HG03066 (cell line): ENCODE measurements at regions not wholly inside any gene's neighbourhood (a gene's known extent, or its start where the extent isn't known, plus 50 kb on each side); places are given as distances from the start of the nearest gene placed in this dataset.

Experiments used
- ATAC-seq: cut with Tn5 transposase; IDR thresholded peaks from one replicate; pipeline ENCODE4 v1.9.1; 2021; ENCODE audit warnings: low read depth; ENCODE audit not compliant: unreplicated experiment

- no peak for ATAC-seq
Measured at GRCh38 chr20:11718474-11719094, 199.1 kb upstream of the BTBD3 start.

DNA sequence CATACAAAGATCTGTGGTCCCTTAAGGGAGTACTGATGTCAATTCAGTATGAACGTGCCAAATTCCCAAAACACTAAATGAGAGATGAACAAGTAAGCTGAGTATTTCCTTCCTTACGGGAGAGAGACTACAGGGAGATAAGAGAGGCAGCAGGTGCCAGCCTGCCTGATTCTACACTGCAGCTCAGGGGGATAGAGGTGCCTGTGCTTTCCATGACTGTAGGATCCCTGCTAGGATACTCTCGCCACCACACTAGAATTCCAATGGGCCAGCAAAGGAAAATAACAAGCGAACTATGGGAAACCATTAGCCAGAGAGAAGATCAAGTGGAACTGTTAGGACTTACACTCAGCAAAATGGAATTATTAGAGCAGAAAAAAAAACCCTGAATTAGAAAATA, 198.5 kb upstream of the BTBD3 start:
- no peak for ATAC-seq

- ATAC-seq, result no peak
Measured at GRCh38 chr20:11721411-11721810, 196.3 kb upstream of the BTBD3 start.

GRCh38 chr20:11724097-11724496, 193.6 kb upstream of the BTBD3 start:
- no peak for ATAC-seq

DNA sequence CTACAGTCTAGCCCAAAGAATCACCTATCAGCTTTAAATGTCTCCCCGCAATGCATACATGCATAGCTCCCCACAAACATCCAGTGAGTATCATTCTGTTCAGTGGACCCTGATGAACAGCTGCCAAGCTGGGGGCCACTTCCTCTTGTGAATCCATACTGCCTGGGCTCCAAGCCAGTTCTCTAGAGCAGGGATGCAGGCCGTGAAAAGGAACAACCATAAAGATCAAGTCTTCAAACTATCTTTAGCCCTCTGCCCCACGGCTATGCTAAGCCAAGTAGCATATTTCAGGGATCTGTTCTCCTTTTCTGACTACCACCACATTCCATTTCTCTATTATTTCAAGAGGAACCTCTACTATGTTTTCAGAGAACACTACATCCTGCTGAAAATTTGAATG, 191.7 kb upstream of the BTBD3 start:
- ATAC-seq, result no peak

DNA sequence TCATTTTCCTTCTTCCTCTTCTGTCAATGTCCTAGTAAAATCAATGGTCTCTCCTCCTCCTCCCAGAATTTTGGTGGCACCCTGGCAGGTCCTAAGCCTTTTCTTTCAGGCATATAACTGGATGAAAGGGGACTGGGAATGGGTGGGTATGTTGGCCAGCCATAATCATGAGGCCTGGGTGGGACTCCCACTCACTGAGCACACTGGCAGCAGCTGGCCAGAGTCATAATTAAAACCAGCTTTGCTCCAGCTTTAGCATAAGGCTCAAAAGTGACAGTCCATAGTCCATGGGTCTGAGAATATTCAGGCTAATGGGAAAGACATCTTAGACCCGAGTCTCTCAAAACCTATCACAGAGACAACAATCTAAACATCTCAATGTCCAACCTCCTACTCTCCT, 190.0 kb upstream of the BTBD3 start:
- no peak for ATAC-seq

DNA sequence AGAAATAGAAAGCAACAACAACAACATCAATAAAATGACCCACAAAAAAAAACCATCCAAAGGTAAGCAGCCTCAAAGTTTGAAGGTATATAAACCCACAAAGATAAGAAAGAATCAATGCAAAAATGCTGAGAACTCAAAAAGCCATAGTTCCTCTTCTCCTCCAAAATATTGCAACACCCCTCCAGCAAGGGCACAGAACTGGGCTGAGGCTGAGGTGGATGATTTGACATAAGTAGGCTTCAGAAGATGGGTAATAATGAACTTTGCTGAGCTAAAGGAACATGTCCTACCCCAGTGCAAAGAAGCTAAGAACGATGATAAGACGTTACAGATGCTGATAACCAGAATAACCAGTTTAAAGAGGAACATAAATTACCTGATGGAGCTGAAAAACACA, 188.8 kb upstream of the BTBD3 start:
- no peak for ATAC-seq

DNA sequence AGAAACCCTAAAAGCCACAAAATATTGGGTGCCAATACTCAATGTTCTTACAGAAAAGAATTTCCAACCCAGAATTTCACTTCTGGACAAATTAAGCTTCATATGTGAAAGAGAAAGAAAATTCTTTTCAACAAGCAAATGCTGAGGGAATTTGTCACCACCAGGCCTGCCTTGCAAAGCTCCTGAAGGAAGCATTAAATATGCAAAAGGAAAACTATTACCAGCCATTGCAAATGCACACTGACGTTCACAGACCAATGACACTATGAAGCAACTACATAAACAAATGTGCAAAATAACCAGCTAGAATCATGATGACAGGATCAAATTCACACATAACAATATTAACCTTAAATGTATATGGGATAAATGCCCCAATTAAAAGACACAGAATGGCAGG, 187.9 kb upstream of the BTBD3 start:
- no peak for ATAC-seq

DNA sequence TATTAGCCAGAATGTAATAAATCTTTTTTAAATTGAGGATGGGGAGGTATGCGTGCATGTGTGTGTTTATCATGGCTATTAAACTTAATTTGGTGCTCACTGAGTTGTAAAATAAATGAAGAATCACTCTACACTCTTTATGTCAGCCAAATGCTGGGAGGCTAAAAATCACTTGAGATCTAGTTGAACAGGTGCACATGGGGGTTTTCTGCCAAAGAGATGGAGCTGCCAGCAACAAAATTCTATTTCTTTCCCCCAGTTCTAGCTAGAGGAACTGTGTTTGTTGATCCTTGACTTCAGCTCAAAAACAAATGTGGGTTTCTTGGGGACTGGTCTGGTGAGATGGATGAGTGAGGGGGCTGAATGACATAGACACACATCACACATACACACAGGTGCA, 183.3 kb upstream of the BTBD3 start:
- ATAC-seq, result no peak

DNA sequence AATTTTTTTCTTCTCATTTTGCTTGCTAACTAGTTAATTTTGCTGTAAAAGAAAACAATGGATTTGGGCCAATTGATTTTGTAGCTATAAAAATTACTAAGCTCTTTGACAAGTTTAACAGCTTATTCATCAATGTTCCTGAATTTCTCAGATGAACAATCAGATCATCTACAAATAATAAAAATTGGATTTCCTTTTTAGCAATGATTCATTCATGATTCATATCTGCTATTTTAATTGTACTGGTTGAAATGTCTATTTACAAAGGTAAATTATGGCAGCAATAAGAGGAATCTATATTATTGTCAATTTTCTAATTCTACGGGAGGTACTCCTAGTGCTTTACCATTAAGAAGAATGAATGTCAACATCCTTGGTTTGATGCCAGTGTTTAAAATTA, 178.8 kb upstream of the BTBD3 start:
- ATAC-seq, result no peak

- ATAC-seq, result no peak
Measured at GRCh38 chr20:11740975-11741374, 176.7 kb upstream of the BTBD3 start.

DNA sequence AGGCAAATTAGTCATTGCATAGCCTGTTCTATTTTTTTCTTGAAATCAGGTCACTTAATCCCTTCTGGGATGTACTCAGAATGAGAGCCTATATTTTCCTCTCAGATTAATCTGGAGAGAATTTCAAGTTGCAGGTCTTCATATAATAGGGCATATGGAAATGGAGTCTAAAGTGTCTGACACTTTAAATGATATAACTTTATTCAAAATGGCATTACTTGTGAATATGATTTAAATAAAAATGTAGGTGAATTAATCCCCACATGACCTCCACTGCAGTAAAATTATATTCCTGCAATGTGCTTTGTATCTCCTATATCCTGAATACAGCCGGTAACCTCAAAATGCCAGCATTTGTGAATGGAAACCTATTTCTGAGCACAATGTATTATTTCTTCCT, 172.5 kb upstream of the BTBD3 start:
- ATAC-seq, result no peak

DNA sequence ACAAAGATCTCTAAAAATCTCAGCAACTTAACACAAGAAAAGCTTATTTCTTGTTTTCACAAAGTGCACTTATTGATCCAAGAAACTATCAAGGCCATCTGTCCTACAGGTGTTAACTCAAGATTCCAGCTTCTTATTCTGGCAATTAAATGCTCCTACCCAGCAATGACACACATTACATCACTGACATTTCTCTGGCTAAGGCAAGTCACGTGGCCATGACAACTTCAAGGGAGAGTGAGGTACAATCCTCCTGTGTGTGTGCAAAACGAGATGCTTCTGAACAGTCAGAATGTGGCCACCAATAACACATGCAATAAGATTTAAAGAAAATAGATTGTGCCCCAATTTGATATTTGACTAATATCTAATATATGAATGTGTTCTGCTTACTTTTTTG, 169.3 kb upstream of the BTBD3 start:
- ATAC-seq, result no peak

- ATAC-seq, result no peak
Measured at GRCh38 chr20:11752336-11752735, 165.4 kb upstream of the BTBD3 start.

- no peak for ATAC-seq
Measured at GRCh38 chr20:11753155-11753554, 164.5 kb upstream of the BTBD3 start.

DNA sequence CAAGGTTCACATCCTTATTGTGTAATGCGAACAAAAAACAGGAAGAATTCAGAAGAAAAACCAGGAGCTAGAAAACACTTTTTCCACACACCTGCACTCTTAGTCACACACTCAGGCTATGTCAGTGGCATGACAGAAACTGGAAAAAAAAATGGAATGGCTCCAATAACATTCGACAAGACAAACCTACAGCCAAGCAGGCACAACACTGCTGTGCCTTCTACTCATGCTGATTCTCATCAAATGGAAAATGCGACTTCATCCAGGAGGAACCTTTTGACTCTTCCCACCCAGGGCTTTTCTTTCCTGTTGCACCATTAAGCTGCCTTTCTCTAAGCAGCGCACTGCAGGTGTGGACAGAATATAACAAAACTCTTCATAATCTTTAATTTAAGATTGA, 163.2 kb upstream of the BTBD3 start:
- no peak for ATAC-seq

DNA sequence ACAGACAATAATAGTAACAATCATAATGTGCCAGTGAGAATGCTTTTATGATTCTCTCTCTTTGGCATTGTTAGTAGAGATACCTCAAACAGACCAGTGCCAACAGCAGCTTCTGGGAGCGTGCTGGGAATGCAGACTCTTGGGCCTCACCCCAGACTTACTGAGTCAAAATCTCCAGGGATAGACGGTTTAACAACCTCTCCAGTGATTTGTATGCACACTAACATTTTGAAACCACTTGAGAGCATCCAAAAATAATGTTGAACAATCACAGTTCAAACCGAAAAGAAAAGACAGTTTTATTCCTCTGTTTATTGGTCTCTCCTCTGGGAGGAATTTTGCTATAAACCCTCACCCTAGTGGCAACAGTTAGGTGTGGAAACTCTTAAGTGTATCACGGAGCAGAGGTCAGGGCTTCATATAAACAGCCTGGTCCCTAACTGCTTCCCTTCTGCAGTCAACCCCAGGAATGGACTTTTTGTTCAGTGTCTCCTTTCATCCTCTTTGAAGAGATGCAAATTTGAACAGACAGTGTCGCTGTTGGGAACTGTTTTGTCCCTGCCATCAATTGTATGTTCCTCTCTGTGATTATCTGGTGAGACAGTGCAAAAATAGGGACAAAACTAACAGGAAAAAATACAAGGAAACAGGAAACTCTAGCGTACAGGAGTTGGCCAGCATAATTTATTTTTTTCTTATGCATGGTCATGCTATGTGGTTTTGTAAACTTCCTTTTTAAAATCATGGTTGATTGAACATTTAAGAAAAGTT, 162.4 kb upstream of the BTBD3 start:
- ATAC-seq, result no peak

DNA sequence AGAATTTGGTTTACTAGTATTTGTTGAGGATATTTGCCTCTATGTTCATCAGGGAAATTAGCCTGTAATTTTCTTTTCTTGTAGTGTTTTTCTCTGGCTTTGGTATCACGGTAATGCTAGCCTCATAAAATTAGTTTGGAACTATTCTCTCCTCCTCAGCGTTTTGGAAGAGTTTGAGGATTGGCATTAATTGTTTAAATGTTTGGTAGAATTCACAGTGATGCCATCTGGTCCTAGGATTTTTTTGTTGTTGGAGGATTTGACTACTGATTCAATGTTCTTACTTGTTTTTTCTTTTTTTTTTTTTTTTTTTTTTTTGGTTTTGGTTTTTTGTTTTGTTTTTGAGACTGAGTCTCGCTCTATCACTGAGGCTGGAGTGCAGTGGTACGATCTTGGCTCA, 156.2 kb upstream of the BTBD3 start:
- ATAC-seq, result no peak

DNA sequence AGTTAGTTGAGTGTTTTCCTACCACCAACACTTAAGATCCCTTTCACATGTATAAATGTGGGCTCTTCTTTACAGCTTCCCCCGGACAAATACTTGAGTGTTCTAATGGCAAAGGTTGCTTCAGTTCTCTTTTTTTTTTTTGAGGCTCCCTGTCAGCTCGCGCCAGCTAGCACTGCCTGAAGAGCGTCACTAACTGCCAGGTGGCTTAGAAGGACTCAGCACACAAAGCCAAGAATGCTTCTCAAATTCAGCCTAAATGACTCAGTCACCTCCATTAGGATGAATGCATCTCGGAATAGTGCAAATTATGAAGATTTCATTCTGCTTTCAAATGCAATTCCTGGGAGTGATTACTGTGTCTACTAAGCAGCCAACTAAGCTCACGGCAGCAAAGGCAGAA, 150.7 kb upstream of the BTBD3 start:
- no peak for ATAC-seq

DNA sequence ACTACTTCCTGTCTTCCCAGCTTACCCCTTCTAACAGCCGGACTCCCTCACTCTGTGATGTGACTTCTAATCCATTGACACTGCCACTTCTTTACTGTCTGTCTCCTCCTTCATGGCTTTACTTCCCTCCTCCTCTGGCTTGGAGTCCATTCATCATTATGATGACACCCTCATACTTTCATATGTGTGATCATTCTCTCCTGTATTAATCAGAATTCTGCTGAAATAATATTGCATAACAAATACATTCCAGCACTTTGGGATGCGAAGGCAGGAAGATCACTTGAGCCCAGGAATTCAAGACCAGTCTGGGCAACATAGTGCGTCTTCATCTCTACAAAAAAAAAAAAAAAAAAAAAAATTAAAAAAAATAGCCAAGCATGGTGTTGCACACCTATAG, 147.9 kb upstream of the BTBD3 start:
- no peak for ATAC-seq

GRCh38 chr20:11772226-11772730, 145.4 kb upstream of the BTBD3 start:
- no peak for ATAC-seq

GRCh38 chr20:11776687-11777086, 141.0 kb upstream of the BTBD3 start:
- no peak for ATAC-seq
